Right lobe of liver (tissue), 4 donors: ENCODE measurements at regions not wholly inside any gene's neighbourhood (a gene's known extent, or its start where the extent isn't known, plus 50 kb on each side); places are given as distances from the start of the nearest gene placed in this dataset.

Source experiments
- CTCF ChIP-seq, 4 donors: fragments of 200-600 bp in 3 of 4; fragments of 450-650 bp in 1 of 4; IDR thresholded peaks; one replicate each; pipeline versions ENCODE4 v1.5.1 to v1.8.0; 2016 to 2022; ENCODE audit warnings: antibody characterized with exemption in 4 of 4, mild to moderate bottlenecking in 2 of 4
- POLR2A ChIP-seq: fragments of 450-650 bp; IDR thresholded peaks from one replicate; pipeline ENCODE4 v1.6.1; 2017; ENCODE audit warnings: antibody characterized with exemption, mild to moderate bottlenecking
- donor health status: DM: no; HTN: no; CAD: no.
- donor health status: DM: no; HTN: no; CAD: no.
- donor health status: DM: no; HTN: yes; CAD: no.

- no peak for TF ChIP-seq CTCF (IDR thresholded peaks at IDR 0.05)
- TF ChIP-seq POLR2A: no peak
Observed at GRCh38 chr6:37763413-37763812, 56.1 kb upstream of the ZFAND3 start.
